GM12875 (cell line): ENCODE measurements at regions not wholly inside any gene's neighbourhood (a gene's known extent, or its start where the extent isn't known, plus 50 kb on each side); places are given as distances from the start of the nearest gene placed in this dataset.

Source experiments
- H3K4me3 ChIP-seq: one replicate; pipeline ENCODE4 v1.5.1; 2011; ENCODE audit warnings: low read depth, low read length, control low read depth
- TF ChIP-seq, protein P1 (sequence below): IDR thresholded peaks from 2 replicates; pipeline ENCODE4 v1.5.1; 2011; ENCODE audit warnings: low read depth, mild to moderate bottlenecking, control low read depth, inconsistent platforms, low read length, moderate library complexity, borderline replicate concordance; ENCODE audit not compliant: insufficient read depth

DNA sequence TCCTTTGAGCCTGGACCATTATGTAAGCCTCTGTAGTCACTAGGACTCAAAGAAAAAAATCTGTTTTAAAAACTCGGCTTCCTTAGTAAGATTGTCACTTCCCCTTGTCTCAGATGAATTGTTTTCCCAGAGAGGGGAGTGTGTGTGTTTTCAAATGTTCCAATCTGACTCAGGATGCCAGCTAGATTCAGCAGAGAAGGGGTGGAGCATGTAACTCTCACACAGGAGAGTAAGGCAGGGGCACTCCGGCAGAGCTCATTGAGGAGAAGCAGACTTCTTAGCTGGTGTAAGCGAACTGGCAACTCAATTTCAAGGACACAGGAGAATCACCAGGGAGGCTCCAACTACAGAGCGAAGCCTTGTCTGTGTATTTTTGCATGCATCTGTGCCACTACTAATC, 623.2 kb downstream of the LMO4 start:
- H3K4me3 ChIP-seq: no peak overlapping the region
- TF ChIP-seq, protein P1, sequence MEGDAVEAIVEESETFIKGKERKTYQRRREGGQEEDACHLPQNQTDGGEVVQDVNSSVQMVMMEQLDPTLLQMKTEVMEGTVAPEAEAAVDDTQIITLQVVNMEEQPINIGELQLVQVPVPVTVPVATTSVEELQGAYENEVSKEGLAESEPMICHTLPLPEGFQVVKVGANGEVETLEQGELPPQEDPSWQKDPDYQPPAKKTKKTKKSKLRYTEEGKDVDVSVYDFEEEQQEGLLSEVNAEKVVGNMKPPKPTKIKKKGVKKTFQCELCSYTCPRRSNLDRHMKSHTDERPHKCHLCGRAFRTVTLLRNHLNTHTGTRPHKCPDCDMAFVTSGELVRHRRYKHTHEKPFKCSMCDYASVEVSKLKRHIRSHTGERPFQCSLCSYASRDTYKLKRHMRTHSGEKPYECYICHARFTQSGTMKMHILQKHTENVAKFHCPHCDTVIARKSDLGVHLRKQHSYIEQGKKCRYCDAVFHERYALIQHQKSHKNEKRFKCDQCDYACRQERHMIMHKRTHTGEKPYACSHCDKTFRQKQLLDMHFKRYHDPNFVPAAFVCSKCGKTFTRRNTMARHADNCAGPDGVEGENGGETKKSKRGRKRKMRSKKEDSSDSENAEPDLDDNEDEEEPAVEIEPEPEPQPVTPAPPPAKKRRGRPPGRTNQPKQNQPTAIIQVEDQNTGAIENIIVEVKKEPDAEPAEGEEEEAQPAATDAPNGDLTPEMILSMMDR: no peak

DNA sequence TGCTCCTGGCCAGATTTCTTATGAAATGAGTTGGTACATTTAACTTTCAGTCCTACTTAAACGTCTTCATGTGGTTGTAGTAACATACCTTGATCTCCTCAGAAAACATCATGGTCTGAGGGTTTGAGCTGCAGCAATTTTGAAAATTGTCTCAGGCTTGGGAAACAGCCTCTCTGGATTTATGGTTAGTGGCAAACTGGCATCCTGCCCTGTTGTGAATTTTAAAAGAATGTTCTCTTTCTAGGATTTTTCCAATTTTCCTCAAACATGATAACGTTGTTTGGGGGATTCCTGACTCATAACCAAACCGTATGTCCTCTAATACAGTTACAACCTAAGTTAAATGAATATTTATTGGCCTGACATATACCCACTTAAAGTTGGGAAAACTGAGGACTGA, 624.4 kb downstream of the LMO4 start:
- no peak overlapping the region for H3K4me3 ChIP-seq

DNA sequence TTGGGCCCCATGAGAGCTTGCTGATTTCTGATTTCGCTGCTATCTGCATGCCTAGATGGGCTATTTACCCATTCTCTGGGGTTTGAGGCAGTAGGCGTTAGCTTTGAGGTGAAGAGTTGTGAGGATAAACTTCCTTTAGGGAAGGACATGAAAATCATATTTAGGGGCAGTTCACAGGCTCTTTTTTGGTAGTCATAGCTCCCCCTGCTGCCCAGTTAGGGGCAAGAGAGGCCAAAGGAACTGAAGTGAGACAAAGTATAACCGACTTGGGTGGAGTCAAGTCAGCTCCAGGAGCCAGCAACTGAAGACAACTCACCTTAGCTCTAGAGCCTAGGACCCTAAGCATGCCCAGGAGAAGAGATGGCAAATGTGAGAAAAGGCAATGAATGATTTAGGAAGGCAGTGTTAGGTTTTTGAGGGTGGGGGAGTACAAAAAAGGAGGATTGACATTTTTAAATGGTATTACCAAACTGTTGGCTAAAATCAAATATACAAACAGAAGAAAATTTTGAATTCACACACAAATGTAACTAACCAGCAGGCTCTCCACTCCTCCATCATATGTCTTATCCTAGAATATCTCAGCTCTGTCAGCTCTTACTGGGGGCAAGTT, 625.2 kb downstream of the LMO4 start:
- TF ChIP-seq, protein P1: peak; percentile 71

More for the DNA sequence above, 624.4 kb downstream of the LMO4 start:
- TF ChIP-seq, protein P1: no peak

DNA sequence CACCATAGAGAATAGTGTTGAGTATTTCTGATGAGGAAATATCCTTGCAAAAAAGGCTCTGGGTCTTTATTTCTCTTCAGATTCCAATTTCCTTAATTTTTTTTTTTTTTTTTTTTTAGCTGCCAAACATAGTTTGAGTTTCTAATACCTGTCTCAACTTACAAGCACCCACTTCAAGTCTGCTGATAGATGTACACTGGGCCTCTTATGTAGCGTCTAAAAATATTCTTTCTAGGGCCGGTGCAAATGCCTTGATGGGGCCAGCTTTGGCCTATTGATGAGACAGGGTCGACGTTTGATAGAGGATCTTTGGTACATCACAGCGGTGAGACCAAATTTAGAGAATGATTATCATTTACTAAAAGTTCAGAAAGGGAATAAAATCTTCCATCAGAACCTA, 626.4 kb downstream of the LMO4 start:
- H3K4me3 ChIP-seq: no peak overlapping the region
- TF ChIP-seq, protein P1: no peak

More for the DNA sequence above, 625.2 kb downstream of the LMO4 start:
- no peak overlapping the region for H3K4me3 ChIP-seq

DNA sequence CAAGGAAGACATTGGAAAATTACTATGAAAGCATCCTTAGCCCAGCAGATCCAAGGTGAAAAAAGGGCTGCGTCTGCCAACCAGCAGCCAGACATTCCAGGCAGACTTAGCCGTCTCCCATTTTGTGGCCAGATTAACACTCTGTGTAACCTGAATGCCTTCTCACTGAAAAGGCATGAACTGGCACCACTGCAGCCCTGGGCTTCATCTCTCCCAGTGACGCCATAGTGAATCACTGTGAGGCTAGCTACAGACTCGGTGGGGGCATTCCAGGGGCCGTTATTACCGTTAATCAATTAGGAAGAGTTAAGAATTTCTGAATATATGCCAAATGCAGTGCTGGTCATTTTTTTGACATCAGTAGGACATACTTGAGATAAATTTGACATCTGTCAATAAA, 627.4 kb downstream of the LMO4 start:
- no peak overlapping the region for H3K4me3 ChIP-seq
- TF ChIP-seq, protein P1: no peak

DNA sequence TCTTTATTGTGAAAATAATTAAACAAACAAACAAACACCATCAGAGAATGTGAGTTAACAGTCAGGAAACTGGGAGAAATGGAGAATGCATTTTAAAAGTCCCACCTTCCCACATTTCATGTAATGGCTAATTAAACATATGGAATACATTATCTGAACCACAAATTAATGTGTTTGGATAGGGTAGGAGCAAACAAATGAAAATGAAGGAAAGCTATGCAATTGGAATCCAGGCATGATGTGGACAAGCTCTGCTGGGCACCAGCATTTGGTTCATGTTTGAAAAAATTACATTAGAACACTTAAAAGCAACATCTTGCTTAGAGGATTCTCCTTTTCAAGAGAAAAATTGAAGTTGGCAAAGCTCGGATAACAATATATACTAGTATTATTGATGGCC, 628.1 kb downstream of the LMO4 start:
- H3K4me3 ChIP-seq: no peak overlapping the region
- TF ChIP-seq, protein P1: no peak

DNA sequence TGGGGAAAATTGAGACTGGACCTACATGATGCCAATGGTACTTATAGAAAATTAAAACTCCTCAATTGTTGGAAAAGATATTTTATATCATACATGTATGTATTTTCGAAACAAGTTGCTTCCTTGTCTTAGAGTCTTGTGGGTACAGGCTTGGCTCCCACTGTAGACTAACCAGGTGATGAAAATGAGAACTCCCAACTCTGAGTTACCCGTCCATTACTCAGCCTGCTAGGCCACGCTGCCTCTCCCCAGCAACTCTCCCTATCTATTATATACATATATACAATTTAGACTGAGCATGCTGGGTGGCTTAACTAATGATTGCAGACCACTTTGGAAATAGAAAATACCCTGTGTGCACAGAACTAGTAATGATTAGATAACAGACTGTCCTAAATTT, 628.7 kb downstream of the LMO4 start:
- TF ChIP-seq, protein P1: no peak
- H3K4me3 ChIP-seq: no peak overlapping the region
